OCI-LY3 (cell line): ENCODE measurements at regions not wholly inside any gene's neighbourhood (a gene's known extent, or its start where the extent isn't known, plus 50 kb on each side); places are given as distances from the start of the nearest gene placed in this dataset.

Experiments
- H2AFZ ChIP-seq: fragments of 200-600, 300-600 bp; shearing (Covaris generic); 2 replicates; pipeline ENCODE4 v1.6.0; 2014; ENCODE audit warnings: antibody characterized with exemption, low read depth, low read length
- H3K27ac ChIP-seq: fragments of 200-600, 300-600 bp; sonication (generic); 2 replicates; pipeline ENCODE4 v1.5.1; 2014; ENCODE audit warnings: mild to moderate bottlenecking, low read length, moderate library complexity, mixed read lengths
- H3K27me3 ChIP-seq: fragments of 200-600, 300-600 bp; sonication (generic); 2 replicates; pipeline ENCODE4 v1.6.1; 2014; ENCODE audit warnings: low read depth, low read length, mixed read lengths
- H3K36me3 ChIP-seq: fragments of 200-600, 300-600 bp; sonication (generic); replicated peaks from 2 replicates; pipeline ENCODE3; 2014; ENCODE audit warnings: low read depth, low read length, mixed read lengths
- H3K4me1 ChIP-seq: fragments of 300-600, 200-600 bp; sonication (generic); 2 replicates; pipeline ENCODE4 v1.6.1; 2014; ENCODE audit warnings: low read length, mixed read lengths
- H3K4me2 ChIP-seq: fragments of 200-600, 300-600 bp; sonication (generic); 2 replicates; pipeline ENCODE4 v1.6.1; 2014; ENCODE audit warnings: low read length, mixed read lengths
- H3K4me3 ChIP-seq: fragments of 300-600, 200-600 bp; sonication (generic); 2 replicates; pipeline ENCODE4 v1.5.1; 2014; ENCODE audit warnings: antibody characterized with exemption, mild to moderate bottlenecking, low read length, moderate library complexity
- H3K79me2 ChIP-seq: fragments of 300-600, 200-600 bp; shearing (Covaris generic); 2 replicates; pipeline ENCODE4 v1.6.1; 2014; ENCODE audit warnings: mild to moderate bottlenecking, low read length, mixed read lengths
- H3K9ac ChIP-seq: fragments of 300-600, 200-600 bp; shearing (Covaris generic); 2 replicates; pipeline ENCODE4 v1.6.0; 2014; ENCODE audit warnings: mild to moderate bottlenecking, low read length, moderate library complexity
- H3K9me3 ChIP-seq: fragments of 200-600, 300-600 bp; shearing (Covaris generic); 2 replicates; pipeline ENCODE4 v1.6.1; 2014; ENCODE audit warnings: low read length, mixed read lengths; ENCODE audit not compliant: insufficient read depth
- H4K20me1 ChIP-seq: fragments of 200-600, 300-600 bp; sonication (generic); 2 replicates; pipeline ENCODE4 v1.6.1; 2016; ENCODE audit warnings: low read length, mixed read lengths; ENCODE audit not compliant: insufficient read depth
- CTCF ChIP-seq: fragments of 200-600, 300-600 bp; sonication (generic); IDR thresholded peaks from 2 replicates; pipeline ENCODE4 v1.5.1; 2014; ENCODE audit warnings: antibody characterized with exemption, low read length, low read depth
- EZH2phosphoT487 ChIP-seq: fragments of 200-600 bp; shearing (Covaris generic); IDR thresholded peaks from 2 replicates; pipeline ENCODE4 v1.6.1; 2018; ENCODE audit warnings: antibody characterized with exemption, mixed run types, low read depth

- no peak for TF ChIP-seq CTCF
- TF ChIP-seq EZH2phosphoT487 = no peak
- Histone ChIP-seq H3K27me3 (no peaks in the 10 kb centered on the region), H3K36me3 (no peaks in the 10 kb centered on the region), H3K9ac (no peak overlapping the region), H4K20me1 (no peaks in the 10 kb centered on the region), H2AFZ (no peak overlapping the region), H3K9me3 (no peaks in the 10 kb centered on the region), H3K4me3 (no peak overlapping the region), H3K4me2 (no peak overlapping the region), H3K27ac (no peak overlapping the region), H3K79me2 (no peaks in the 10 kb centered on the region), H3K4me1 (no peaks in the 10 kb centered on the region)
Measured at GRCh38 chr6:147660334-147661311, 152.1 kb downstream of the SAMD5 start.

- Histone ChIP-seq H3K4me1 (no peaks in the 10 kb centered on the region), H3K27ac (no peak overlapping the region), H3K79me2 (no peaks in the 10 kb centered on the region), H3K9me3 (no peaks in the 10 kb centered on the region), H2AFZ (no peak overlapping the region), H4K20me1 (no peaks in the 10 kb centered on the region), H3K9ac (no peak overlapping the region), H3K4me3 (no peak overlapping the region), H3K36me3 (no peaks in the 10 kb centered on the region), H3K27me3 (no peaks in the 10 kb centered on the region), H3K4me2 (no peak overlapping the region)
- TF ChIP-seq EZH2phosphoT487 = no peak
- no peak for TF ChIP-seq CTCF
Measured at GRCh38 chr6:147662646-147663045, 154.2 kb downstream of the SAMD5 start.

GRCh38 chr6:147664092-147664491, 155.6 kb downstream of the SAMD5 start:
- H3K79me2 ChIP-seq = no peaks in the 10 kb centered on the region
- TF ChIP-seq CTCF (no peak), EZH2phosphoT487 (no peak)
- H3K9me3 ChIP-seq = no peaks in the 10 kb centered on the region
- H4K20me1 ChIP-seq = no peaks in the 10 kb centered on the region
- H3K36me3 ChIP-seq = no peaks in the 10 kb centered on the region
- no peaks in the 10 kb centered on the region for H3K27me3 ChIP-seq
- no peak overlapping the region for H2AFZ ChIP-seq
- H3K4me1 ChIP-seq = no peaks in the 10 kb centered on the region
- H3K9ac ChIP-seq = no peak overlapping the region
- no peak overlapping the region for H3K27ac ChIP-seq
- H3K4me3 ChIP-seq = no peak overlapping the region
- H3K4me2 ChIP-seq = no peak overlapping the region

GRCh38 chr6:147666255-147666654, 157.8 kb downstream of the SAMD5 start:
- H3K4me2 ChIP-seq = no peak overlapping the region
- H3K9ac ChIP-seq = no peak overlapping the region
- H3K4me3 ChIP-seq = no peak overlapping the region
- H2AFZ ChIP-seq = no peak overlapping the region
- H3K36me3 ChIP-seq = no peaks in the 10 kb centered on the region
- no peaks in the 10 kb centered on the region for H4K20me1 ChIP-seq
- TF ChIP-seq EZH2phosphoT487 (no peak), CTCF (no peak)
- H3K27ac ChIP-seq = no peak overlapping the region
- no peaks in the 10 kb centered on the region for H3K4me1 ChIP-seq
- no peaks in the 10 kb centered on the region for H3K27me3 ChIP-seq
- H3K9me3 ChIP-seq = no peaks in the 10 kb centered on the region
- H3K79me2 ChIP-seq = no peaks in the 10 kb centered on the region
